Effector memory CD4-positive, alpha-beta T cell (primary cell): ENCODE measurements at regions not wholly inside any gene's neighbourhood (a gene's known extent, or its start where the extent isn't known, plus 50 kb on each side); places are given as distances from the start of the nearest gene placed in this dataset.

Source experiments
- DNase-seq, 3 donors: peaks; one replicate each; pipeline ENCODE4 v3.0.0-alpha.2; 2020
- H3K27ac ChIP-seq: 2 replicates; pipeline ENCODE4 v1.7.0; 2013; ENCODE audit warnings: mild to moderate bottlenecking, low read length, moderate library complexity; ENCODE audit not compliant: insufficient read depth, poor library complexity, severe bottlenecking
- H3K27me3 ChIP-seq: replicated peaks from 2 replicates; pipeline ENCODE4 v1.7.0; 2013; ENCODE audit warnings: mild to moderate bottlenecking, low read length; ENCODE audit not compliant: insufficient read depth, control insufficient read depth, poor library complexity, severe bottlenecking
- H3K36me3 ChIP-seq: 2 replicates; pipeline ENCODE4 v1.7.0; 2013; ENCODE audit warnings: mild to moderate bottlenecking, low read length, moderate library complexity; ENCODE audit not compliant: control insufficient read depth, insufficient read depth
- H3K4me1 ChIP-seq: 2 replicates; pipeline ENCODE4 v1.7.0; 2013; ENCODE audit warnings: low read length, mild to moderate bottlenecking; ENCODE audit not compliant: control insufficient read depth, insufficient read depth, poor library complexity, severe bottlenecking
- H3K4me3 ChIP-seq: 2 replicates; pipeline ENCODE4 v1.7.0; 2013; ENCODE audit warnings: low read length, low read depth, mild to moderate bottlenecking; ENCODE audit not compliant: insufficient read depth, poor library complexity, severe bottlenecking
- H3K9me3 ChIP-seq: 2 replicates; pipeline ENCODE4 v1.7.0; 2013; ENCODE audit warnings: mild to moderate bottlenecking, low read length, moderate library complexity; ENCODE audit not compliant: control insufficient read depth

GRCh38 chr20:56826705-56827665, 197.9 kb downstream of the TFAP2C start:
- DNase-seq: no peak
- no peaks in the 10 kb centered on the region for H3K9me3 ChIP-seq
- no peaks in the 10 kb centered on the region for H3K27me3 ChIP-seq
- no peak overlapping the region for H3K27ac ChIP-seq
- H3K4me3 ChIP-seq: no peak overlapping the region
- H3K4me1 ChIP-seq: no peaks in the 10 kb centered on the region
- H3K36me3 ChIP-seq: no peaks in the 10 kb centered on the region

- Histone ChIP-seq H3K27ac (no peak overlapping the region), H3K27me3 (no peaks in the 10 kb centered on the region)
These were observed 198.7 kb downstream of the TFAP2C start for GRCh38 chr20:56827763-56828162.

GRCh38 chr20:56828402-56828801, 199.3 kb downstream of the TFAP2C start:
- Histone ChIP-seq H3K27me3 (no peaks in the 10 kb centered on the region), H3K27ac (no peak overlapping the region)
- DNase-seq: no peak

More at GRCh38 chr20:56827763-56828162, 198.7 kb downstream of the TFAP2C start:
- Histone ChIP-seq H3K9me3 (no peaks in the 10 kb centered on the region), H3K36me3 (no peaks in the 10 kb centered on the region), H3K4me3 (no peak overlapping the region), H3K4me1 (no peaks in the 10 kb centered on the region)
- DNase-seq: no peak

GRCh38 chr20:56829788-56830385, 200.8 kb downstream of the TFAP2C start:
- Histone ChIP-seq H3K36me3 (no peaks in the 10 kb centered on the region), H3K27me3 (no peaks in the 10 kb centered on the region), H3K9me3 (no peaks in the 10 kb centered on the region), H3K4me1 (no peaks in the 10 kb centered on the region), H3K27ac (no peak overlapping the region), H3K4me3 (no peak overlapping the region)
- DNase-seq: no peak

More at GRCh38 chr20:56828402-56828801, 199.3 kb downstream of the TFAP2C start:
- Histone ChIP-seq H3K4me3 (no peak overlapping the region), H3K4me1 (no peaks in the 10 kb centered on the region), H3K36me3 (no peaks in the 10 kb centered on the region), H3K9me3 (no peaks in the 10 kb centered on the region)

- no peaks in the 10 kb centered on the region for H3K36me3 ChIP-seq
- H3K9me3 ChIP-seq: no peaks in the 10 kb centered on the region
- H3K4me1 ChIP-seq: no peaks in the 10 kb centered on the region
- no peak for DNase-seq
- H3K27ac ChIP-seq: no peak overlapping the region
- no peaks in the 10 kb centered on the region for H3K27me3 ChIP-seq
- H3K4me3 ChIP-seq: no peak overlapping the region
These were observed 202.7 kb downstream of the TFAP2C start for GRCh38 chr20:56831795-56832194.

- H3K9me3 ChIP-seq: no peaks in the 10 kb centered on the region
- no peak for DNase-seq
- no peak overlapping the region for H3K4me3 ChIP-seq
- H3K4me1 ChIP-seq: no peaks in the 10 kb centered on the region
- no peak overlapping the region for H3K27ac ChIP-seq
- H3K27me3 ChIP-seq: no peaks in the 10 kb centered on the region
- H3K36me3 ChIP-seq: no peaks in the 10 kb centered on the region
These were observed 204.3 kb downstream of the TFAP2C start for GRCh38 chr20:56833427-56833826.

- H3K27me3 ChIP-seq: no peaks in the 10 kb centered on the region
These were observed 206.9 kb downstream of the TFAP2C start for GRCh38 chr20:56835829-56836550.

GRCh38 chr20:56839222-56839621, 210.1 kb downstream of the TFAP2C start:
- no peaks in the 10 kb centered on the region for H3K36me3 ChIP-seq
- H3K9me3 ChIP-seq: no peaks in the 10 kb centered on the region
- H3K27me3 ChIP-seq: no peaks in the 10 kb centered on the region
- no peak for DNase-seq
- no peaks in the 10 kb centered on the region for H3K4me1 ChIP-seq
- no peak overlapping the region for H3K4me3 ChIP-seq
- H3K27ac ChIP-seq: no peak overlapping the region

More at GRCh38 chr20:56835829-56836550, 206.9 kb downstream of the TFAP2C start:
- Histone ChIP-seq H3K27ac (no peak overlapping the region), H3K36me3 (no peaks in the 10 kb centered on the region), H3K4me1 (no peaks in the 10 kb centered on the region), H3K9me3 (no peaks in the 10 kb centered on the region), H3K4me3 (no peak overlapping the region)
- no peak for DNase-seq

- H3K9me3 ChIP-seq: no peaks in the 10 kb centered on the region
- no peak for DNase-seq
- H3K4me1 ChIP-seq: no peaks in the 10 kb centered on the region
- H3K36me3 ChIP-seq: no peaks in the 10 kb centered on the region
- H3K27me3 ChIP-seq: no peaks in the 10 kb centered on the region
- H3K4me3 ChIP-seq: no peak overlapping the region
- no peak overlapping the region for H3K27ac ChIP-seq
These were observed 210.7 kb downstream of the TFAP2C start for GRCh38 chr20:56839786-56840185.
